H1 (cell line): ENCODE measurements at regions not wholly inside any gene's neighbourhood (a gene's known extent, or its start where the extent isn't known, plus 50 kb on each side); places are given as distances from the start of the nearest gene placed in this dataset.

Experiments used
- ATF3 ChIP-seq: IDR thresholded peaks from 2 replicates; pipeline ENCODE4 v1.6.1; 2011; ENCODE audit warnings: low read depth, mild to moderate bottlenecking, low read length; ENCODE audit not compliant: insufficient read depth
- SP2 ChIP-seq: IDR thresholded peaks from 2 replicates; pipeline ENCODE4 v1.6.1; 2012; ENCODE audit warnings: mild to moderate bottlenecking, low read length, inconsistent platforms
- SUZ12 ChIP-seq: fragments of 200-600 bp; sonication (generic); IDR thresholded peaks from 2 replicates; pipeline ENCODE4 v1.6.1; 2012; ENCODE audit warnings: mild to moderate bottlenecking, inconsistent platforms, low read length, moderate library complexity, mixed read lengths

DNA sequence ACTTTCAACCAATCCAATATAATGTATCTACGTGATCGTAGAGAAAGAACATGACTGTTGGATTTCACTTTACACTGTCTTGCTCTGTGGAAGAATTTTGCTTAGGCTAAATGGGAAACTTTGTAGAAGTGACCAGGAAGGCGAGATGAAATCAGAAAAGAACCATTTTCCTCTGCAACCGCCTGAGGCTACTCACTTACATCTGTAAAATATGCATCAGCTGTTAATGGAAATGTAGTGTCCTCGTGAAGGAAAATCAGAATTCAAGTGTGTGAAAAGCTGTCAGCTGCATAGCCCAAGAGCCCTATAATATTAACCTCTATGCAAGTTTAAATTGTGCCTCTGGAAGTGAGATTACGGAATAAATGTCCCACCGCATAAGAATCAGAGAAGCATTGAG, 277.9 kb downstream of the C6orf118 start (continued):
- TF ChIP-seq ATF3, result no peak
- TF ChIP-seq SUZ12, result no peak
- no peak for TF ChIP-seq SP2
- TF ChIP-seq, all 59 proteins: peak for 0
